ENCODE measurements at regions not wholly inside any gene's neighbourhood (a gene's known extent, or its start where the extent isn't known, plus 50 kb on each side); places are given as distances from the start of the nearest gene placed in this dataset.

- no peak overlapping the region for H3K9ac ChIP-seq (ENCODE audit: low read depth in 1 of 2, low read length in 2 of 2)
- no peak overlapping the region for H3K4me3 ChIP-seq (ENCODE audit: low read depth in 1 of 3, low read length in 3 of 3)
- H3K27me3 ChIP-seq (ENCODE audit: control insufficient read depth in 4 of 4, insufficient read depth in 4 of 4, low read length in 3 of 4): no peaks in the 10 kb centered on the region
- DNase-seq (ENCODE audit: low spot score): no peak
- H3K9me3 ChIP-seq (ENCODE audit: control insufficient read depth in 4 of 4, low read length in 3 of 4): no peaks in the 10 kb centered on the region
- no peaks in the 10 kb centered on the region for H3K4me1 ChIP-seq (ENCODE audit: control insufficient read depth in 4 of 4, insufficient read depth in 4 of 4, low read length in 3 of 4)
- no peaks in the 10 kb centered on the region for H3K36me3 ChIP-seq (ENCODE audit: control insufficient read depth in 4 of 4, insufficient read depth in 3 of 4, low read depth in 1 of 4, low read length in 3 of 4)
- no peak for TF ChIP-seq HNF4G (IDR thresholded peaks at IDR 0.05)
- no peak for TF ChIP-seq FOXA2 (IDR thresholded peaks at IDR 0.05)
- TF ChIP-seq, protein P1, sequence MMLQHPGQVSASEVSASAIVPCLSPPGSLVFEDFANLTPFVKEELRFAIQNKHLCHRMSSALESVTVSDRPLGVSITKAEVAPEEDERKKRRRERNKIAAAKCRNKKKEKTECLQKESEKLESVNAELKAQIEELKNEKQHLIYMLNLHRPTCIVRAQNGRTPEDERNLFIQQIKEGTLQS (IDR thresholded peaks at IDR 0.05): no peak
- TF ChIP-seq YY1 (IDR thresholded peaks at IDR 0.05): no peak
- no peak for TF ChIP-seq CTCF (IDR thresholded peaks at IDR 0.05; ENCODE audit: low read depth, low read length, missing input control)
- TF ChIP-seq EGR1 (IDR thresholded peaks at IDR 0.05; ENCODE audit: low read depth in 2 of 2): no peak
- no peak for TF ChIP-seq NR2F2 (IDR thresholded peaks at IDR 0.05)
- TF ChIP-seq TAF1 (conservative IDR thresholded peaks at IDR 0.05): no peak
- TF ChIP-seq GABPA (IDR thresholded peaks at IDR 0.05 in 1 of 2, conservative IDR thresholded peaks at IDR 0.05 in 1 of 2): no peak
- no peak for TF ChIP-seq JUND (IDR thresholded peaks at IDR 0.05)
- TF ChIP-seq, protein P2, sequence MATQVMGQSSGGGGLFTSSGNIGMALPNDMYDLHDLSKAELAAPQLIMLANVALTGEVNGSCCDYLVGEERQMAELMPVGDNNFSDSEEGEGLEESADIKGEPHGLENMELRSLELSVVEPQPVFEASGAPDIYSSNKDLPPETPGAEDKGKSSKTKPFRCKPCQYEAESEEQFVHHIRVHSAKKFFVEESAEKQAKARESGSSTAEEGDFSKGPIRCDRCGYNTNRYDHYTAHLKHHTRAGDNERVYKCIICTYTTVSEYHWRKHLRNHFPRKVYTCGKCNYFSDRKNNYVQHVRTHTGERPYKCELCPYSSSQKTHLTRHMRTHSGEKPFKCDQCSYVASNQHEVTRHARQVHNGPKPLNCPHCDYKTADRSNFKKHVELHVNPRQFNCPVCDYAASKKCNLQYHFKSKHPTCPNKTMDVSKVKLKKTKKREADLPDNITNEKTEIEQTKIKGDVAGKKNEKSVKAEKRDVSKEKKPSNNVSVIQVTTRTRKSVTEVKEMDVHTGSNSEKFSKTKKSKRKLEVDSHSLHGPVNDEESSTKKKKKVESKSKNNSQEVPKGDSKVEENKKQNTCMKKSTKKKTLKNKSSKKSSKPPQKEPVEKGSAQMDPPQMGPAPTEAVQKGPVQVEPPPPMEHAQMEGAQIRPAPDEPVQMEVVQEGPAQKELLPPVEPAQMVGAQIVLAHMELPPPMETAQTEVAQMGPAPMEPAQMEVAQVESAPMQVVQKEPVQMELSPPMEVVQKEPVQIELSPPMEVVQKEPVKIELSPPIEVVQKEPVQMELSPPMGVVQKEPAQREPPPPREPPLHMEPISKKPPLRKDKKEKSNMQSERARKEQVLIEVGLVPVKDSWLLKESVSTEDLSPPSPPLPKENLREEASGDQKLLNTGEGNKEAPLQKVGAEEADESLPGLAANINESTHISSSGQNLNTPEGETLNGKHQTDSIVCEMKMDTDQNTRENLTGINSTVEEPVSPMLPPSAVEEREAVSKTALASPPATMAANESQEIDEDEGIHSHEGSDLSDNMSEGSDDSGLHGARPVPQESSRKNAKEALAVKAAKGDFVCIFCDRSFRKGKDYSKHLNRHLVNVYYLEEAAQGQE (IDR thresholded peaks at IDR 0.05): no peak
- TF ChIP-seq, protein P3, sequence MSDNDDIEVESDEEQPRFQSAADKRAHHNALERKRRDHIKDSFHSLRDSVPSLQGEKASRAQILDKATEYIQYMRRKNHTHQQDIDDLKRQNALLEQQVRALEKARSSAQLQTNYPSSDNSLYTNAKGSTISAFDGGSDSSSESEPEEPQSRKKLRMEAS (IDR thresholded peaks at IDR 0.05): no peak
- no peak overlapping the region for H3K27ac ChIP-seq (ENCODE audit: low read depth in 1 of 2, low read length in 2 of 2)
- 86% methylated on average over 4 of the region's 4 CpGs for WGBS
These were observed 328.9 kb downstream of the ZEB2 start for GRCh38 chr2:144190908-144191605.

- H3K9me3 ChIP-seq (ENCODE audit: control insufficient read depth in 4 of 4, low read length in 3 of 4): no peaks in the 10 kb centered on the region
- no peaks in the 10 kb centered on the region for H3K36me3 ChIP-seq (ENCODE audit: control insufficient read depth in 4 of 4, insufficient read depth in 3 of 4, low read depth in 1 of 4, low read length in 3 of 4)
- no peak overlapping the region for H3K9ac ChIP-seq (ENCODE audit: low read depth in 1 of 2, low read length in 2 of 2)
- DNase-seq (ENCODE audit: low spot score): no peak
- H3K27ac ChIP-seq (ENCODE audit: low read depth in 1 of 2, low read length in 2 of 2): no peak overlapping the region
- 88% methylated on average over 9 of the region's 9 CpGs for WGBS
- H3K4me3 ChIP-seq (ENCODE audit: low read depth in 1 of 3, low read length in 3 of 3): no peak overlapping the region
- no peaks in the 10 kb centered on the region for H3K27me3 ChIP-seq (ENCODE audit: control insufficient read depth in 4 of 4, insufficient read depth in 4 of 4, low read length in 3 of 4)
- H3K4me1 ChIP-seq (ENCODE audit: control insufficient read depth in 4 of 4, insufficient read depth in 4 of 4, low read length in 3 of 4): no peaks in the 10 kb centered on the region
- TF ChIP-seq, protein P4, sequence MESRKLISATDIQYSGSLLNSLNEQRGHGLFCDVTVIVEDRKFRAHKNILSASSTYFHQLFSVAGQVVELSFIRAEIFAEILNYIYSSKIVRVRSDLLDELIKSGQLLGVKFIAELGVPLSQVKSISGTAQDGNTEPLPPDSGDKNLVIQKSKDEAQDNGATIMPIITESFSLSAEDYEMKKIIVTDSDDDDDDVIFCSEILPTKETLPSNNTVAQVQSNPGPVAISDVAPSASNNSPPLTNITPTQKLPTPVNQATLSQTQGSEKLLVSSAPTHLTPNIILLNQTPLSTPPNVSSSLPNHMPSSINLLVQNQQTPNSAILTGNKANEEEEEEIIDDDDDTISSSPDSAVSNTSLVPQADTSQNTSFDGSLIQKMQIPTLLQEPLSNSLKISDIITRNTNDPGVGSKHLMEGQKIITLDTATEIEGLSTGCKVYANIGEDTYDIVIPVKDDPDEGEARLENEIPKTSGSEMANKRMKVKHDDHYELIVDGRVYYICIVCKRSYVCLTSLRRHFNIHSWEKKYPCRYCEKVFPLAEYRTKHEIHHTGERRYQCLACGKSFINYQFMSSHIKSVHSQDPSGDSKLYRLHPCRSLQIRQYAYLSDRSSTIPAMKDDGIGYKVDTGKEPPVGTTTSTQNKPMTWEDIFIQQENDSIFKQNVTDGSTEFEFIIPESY (IDR thresholded peaks at IDR 0.05): no peak
- TF ChIP-seq FOXA2 (IDR thresholded peaks at IDR 0.05) (no peak), SP1 (IDR thresholded peaks at IDR 0.05) (no peak), JUND (IDR thresholded peaks at IDR 0.05) (no peak), YY1 (IDR thresholded peaks at IDR 0.05) (no peak), HNF4A (conservative IDR thresholded peaks at IDR 0.05) (no peak), NR2F2 (IDR thresholded peaks at IDR 0.05) (no peak), EGR1 (IDR thresholded peaks at IDR 0.05; ENCODE audit: low read depth in 2 of 2) (no peak), CTCF (IDR thresholded peaks at IDR 0.05; ENCODE audit: low read depth, low read length, missing input control) (no peak)
- TF ChIP-seq, protein P1 (IDR thresholded peaks at IDR 0.05): no peak
- TF ChIP-seq, protein P3 (IDR thresholded peaks at IDR 0.05): no peak
- TF ChIP-seq, protein P2 (IDR thresholded peaks at IDR 0.05): no peak
These were observed 336.2 kb downstream of the ZEB2 start for GRCh38 chr2:144183727-144184126.
